ENCODE measurements at regions not wholly inside any gene's neighbourhood (a gene's known extent, or its start where the extent isn't known, plus 50 kb on each side); places are given as distances from the start of the nearest gene placed in this dataset.

DNA sequence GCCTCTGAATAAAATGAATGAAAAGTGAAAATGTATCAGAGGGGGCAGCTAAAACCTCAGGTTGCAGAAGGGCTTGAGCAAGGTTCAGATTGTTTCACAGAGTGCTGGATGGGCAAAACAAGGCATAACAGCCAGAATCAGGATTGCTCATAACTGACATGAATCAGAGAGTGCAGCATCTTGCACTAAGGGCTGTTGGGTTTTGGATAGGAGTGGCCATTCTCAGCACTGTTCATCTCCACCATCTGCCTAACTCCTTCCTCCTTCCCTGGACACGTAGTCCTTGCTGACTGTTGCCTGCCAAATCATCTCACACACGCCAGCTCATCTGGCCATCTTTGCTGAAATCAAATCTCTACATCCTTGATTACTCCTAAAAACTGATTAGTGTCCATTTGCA, 75.3 kb upstream of the C1QTNF7 start:
- peaks cover 8% of the 10 kb centered on the region for H3K4me1 Mint-ChIP-seq (ENCODE audit: low read depth)
- intact Hi-C loops (cut with micrococcal nuclease): no loop called here
- H3K36me3 Mint-ChIP-seq (ENCODE audit: low read depth): no peaks in the 10 kb centered on the region
- ATAC-seq (no peak), DNase-seq (no peak)
- TF ChIP-seq, protein P1, sequence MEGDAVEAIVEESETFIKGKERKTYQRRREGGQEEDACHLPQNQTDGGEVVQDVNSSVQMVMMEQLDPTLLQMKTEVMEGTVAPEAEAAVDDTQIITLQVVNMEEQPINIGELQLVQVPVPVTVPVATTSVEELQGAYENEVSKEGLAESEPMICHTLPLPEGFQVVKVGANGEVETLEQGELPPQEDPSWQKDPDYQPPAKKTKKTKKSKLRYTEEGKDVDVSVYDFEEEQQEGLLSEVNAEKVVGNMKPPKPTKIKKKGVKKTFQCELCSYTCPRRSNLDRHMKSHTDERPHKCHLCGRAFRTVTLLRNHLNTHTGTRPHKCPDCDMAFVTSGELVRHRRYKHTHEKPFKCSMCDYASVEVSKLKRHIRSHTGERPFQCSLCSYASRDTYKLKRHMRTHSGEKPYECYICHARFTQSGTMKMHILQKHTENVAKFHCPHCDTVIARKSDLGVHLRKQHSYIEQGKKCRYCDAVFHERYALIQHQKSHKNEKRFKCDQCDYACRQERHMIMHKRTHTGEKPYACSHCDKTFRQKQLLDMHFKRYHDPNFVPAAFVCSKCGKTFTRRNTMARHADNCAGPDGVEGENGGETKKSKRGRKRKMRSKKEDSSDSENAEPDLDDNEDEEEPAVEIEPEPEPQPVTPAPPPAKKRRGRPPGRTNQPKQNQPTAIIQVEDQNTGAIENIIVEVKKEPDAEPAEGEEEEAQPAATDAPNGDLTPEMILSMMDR (IDR thresholded peaks at IDR 0.05): no peak
- H3K27me3 Mint-ChIP-seq: no peaks in the 10 kb centered on the region
- H3K27ac Mint-ChIP-seq: no peak overlapping the region
- no peak overlapping the region for H3K4me3 Mint-ChIP-seq
- ChIA-PET CTCF (no interaction called here), POLR2A (no interaction called here)
- H3K9me3 Mint-ChIP-seq: no peaks in the 10 kb centered on the region

DNA sequence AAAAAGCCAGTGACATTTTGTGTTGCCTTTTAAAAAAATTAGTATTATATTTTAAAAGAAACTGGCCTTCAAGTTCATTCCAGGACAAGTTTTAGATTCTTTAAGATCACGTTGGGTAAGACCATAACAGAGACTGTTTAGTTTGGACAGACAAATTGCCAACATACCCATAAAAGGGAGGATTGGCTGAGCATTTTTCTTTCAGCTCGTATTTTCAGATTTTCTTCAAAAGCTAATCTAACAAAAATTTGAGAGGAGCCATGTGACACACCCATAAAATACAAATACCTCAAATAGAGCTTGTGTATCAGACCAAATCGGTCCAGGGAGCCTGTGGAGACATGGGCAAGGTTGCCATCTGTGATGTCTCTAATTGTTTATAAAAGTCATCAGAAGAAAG, 74.6 kb upstream of the C1QTNF7 start:
- Mint-ChIP-seq H3K36me3 (ENCODE audit: low read depth) (no peaks in the 10 kb centered on the region), H3K9me3 (no peaks in the 10 kb centered on the region), H3K27ac (no peak overlapping the region), H3K27me3 (no peaks in the 10 kb centered on the region), H3K4me3 (no peak overlapping the region), H3K4me1 (ENCODE audit: low read depth) (peaks cover 8% of the 10 kb centered on the region)
- TF ChIP-seq, protein P1 (IDR thresholded peaks at IDR 0.05): no peak
- intact Hi-C loops (cut with micrococcal nuclease): no loop called here
- no peak for ATAC-seq
- CTCF ChIA-PET: no interaction called here
- POLR2A ChIA-PET: no interaction called here
- DNase-seq: no peak

DNA sequence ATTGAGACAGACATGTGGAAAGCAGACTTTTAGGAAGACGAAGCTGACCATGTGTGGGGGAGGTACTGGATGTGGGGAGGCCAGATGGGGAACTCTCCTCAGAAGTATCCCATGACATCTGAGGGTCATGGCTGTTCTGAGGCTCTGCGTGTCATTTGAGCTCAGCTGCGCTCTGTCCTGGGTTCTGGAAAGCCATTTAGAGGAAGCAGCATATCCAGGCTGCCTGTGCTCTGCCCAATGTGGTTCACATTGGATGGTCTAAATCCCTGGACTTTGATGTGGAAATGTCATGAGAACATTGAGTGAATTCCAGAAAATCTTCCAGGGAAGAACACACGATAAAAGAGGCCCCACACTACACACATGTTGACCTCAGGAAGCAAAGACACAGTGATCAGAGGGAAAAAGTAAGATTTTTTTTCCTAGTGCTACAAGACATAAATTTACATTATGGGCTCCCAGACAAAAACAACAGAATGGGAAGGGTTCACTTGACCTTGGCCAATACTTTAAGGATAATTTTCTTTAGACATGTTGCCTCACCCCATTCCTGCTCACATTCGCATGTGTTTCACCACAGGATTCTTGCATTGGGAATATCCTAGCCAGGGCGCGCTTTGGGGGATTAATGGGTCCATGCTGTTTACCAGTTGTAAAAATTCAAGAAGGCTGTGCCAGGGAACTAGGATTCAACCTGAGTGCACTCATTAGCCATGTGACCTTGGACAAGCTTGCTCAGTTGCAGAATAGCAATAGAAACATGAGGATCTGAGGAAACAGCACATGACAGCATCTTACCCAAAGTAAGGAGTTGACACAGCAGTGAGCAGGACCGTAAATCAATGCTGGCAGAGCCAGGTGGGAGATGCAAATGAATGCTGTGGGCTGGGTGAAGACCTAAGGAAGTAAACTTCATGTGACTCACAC, 73.2 kb upstream of the C1QTNF7 start:
- Mint-ChIP-seq H3K36me3 (ENCODE audit: low read depth) (no peaks in the 10 kb centered on the region), H3K27ac (no peak overlapping the region), H3K9me3 (no peaks in the 10 kb centered on the region), H3K4me1 (ENCODE audit: low read depth) (peaks cover 2% of the 10 kb centered on the region), H3K4me3 (no peak overlapping the region), H3K27me3 (no peaks in the 10 kb centered on the region)
- ChIA-PET POLR2A (no interaction called here), CTCF (no interaction called here)
- intact Hi-C loops (cut with micrococcal nuclease): no loop called here
- no peak for DNase-seq
- TF ChIP-seq, protein P1 (IDR thresholded peaks at IDR 0.05): no peak
- ATAC-seq: no peak

DNA sequence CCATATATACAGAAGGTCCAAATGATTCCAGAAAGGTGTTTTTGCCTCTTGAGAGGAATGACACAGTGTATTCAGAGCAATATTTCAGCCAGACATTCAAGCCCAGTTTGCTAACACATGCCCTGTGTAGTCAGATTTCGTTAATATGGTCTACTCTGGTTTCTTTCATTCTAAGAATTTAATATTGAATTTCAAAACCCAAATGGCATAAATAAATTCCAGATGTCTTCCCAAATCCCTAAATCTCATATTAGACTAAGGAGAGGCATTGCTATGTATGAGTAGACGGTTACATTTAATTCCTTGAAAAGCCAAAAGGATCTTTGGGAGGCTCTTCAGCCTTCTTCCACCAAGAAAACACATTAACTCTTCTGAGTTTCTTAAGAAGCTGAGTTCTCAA, 66.3 kb upstream of the C1QTNF7 start:
- no peaks in the 10 kb centered on the region for H3K36me3 Mint-ChIP-seq (ENCODE audit: low read depth)
- intact Hi-C loops (cut with micrococcal nuclease): no loop called here
- TF ChIP-seq, protein P1 (IDR thresholded peaks at IDR 0.05): no peak
- peaks cover under 1% of the 10 kb centered on the region for H3K4me1 Mint-ChIP-seq (ENCODE audit: low read depth)
- H3K27ac Mint-ChIP-seq: no peak overlapping the region
- POLR2A ChIA-PET: no interaction called here
- ATAC-seq: no peak
- CTCF ChIA-PET: no interaction called here
- H3K9me3 Mint-ChIP-seq: no peaks in the 10 kb centered on the region
- H3K4me3 Mint-ChIP-seq: no peak overlapping the region
- DNase-seq: no peak
- no peaks in the 10 kb centered on the region for H3K27me3 Mint-ChIP-seq

DNA sequence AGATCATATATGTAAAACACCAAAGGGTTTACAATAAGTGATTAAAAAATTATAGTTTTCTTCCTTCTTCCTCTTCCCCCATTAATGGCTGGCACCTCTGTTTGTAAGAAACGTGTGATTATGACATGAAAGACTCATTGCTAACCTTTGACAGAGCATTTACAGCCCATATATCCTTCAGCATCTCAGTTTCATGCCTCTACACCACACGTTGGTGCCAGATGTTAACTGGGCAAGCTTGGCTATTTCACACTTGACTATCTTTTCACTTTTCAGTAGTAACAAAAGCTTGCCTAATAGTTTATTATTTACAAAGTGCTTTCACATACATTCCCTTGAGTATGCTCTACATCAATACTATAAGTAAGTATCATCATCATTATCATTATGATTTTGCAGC, 65.3 kb upstream of the C1QTNF7 start:
- TF ChIP-seq, protein P1 (IDR thresholded peaks at IDR 0.05): no peak
- no peaks in the 10 kb centered on the region for H3K9me3 Mint-ChIP-seq
- intact Hi-C loops (cut with micrococcal nuclease): no loop called here
- no peaks in the 10 kb centered on the region for H3K27me3 Mint-ChIP-seq
- no peak overlapping the region for H3K4me3 Mint-ChIP-seq
- no peaks in the 10 kb centered on the region for H3K36me3 Mint-ChIP-seq (ENCODE audit: low read depth)
- H3K27ac Mint-ChIP-seq: no peak overlapping the region
- ATAC-seq: no peak
- peaks cover 7% of the 10 kb centered on the region for H3K4me1 Mint-ChIP-seq (ENCODE audit: low read depth)
- DNase-seq: no peak
- POLR2A ChIA-PET: no interaction called here
- CTCF ChIA-PET: no interaction called here
